H1 (cell line): ENCODE measurements at regions not wholly inside any gene's neighbourhood (a gene's known extent, or its start where the extent isn't known, plus 50 kb on each side); places are given as distances from the start of the nearest gene placed in this dataset.

Experiments used
- CTCF ChIA-PET: fragments of 300-600 bp; sonication (Branson Sonifier 250); formaldehyde crosslinking; loops from one replicate; lab custom pipeline; 2021; ENCODE audit not compliant: partially characterized antibody; lab: Charles Lee
- POLR2A ChIA-PET: fragments of 300-600 bp; sonication (Branson Sonifier 250); formaldehyde crosslinking; loops from one replicate; lab custom pipeline; 2021; ENCODE audit warnings: inconsistent platforms; ENCODE audit not compliant: partially characterized antibody; lab: Charles Lee
- DNase-seq, 2 experiments: peaks; one replicate each; pipeline versions ENCODE4 v3.0.0 to v3.0.0-alpha.2; 2010 to 2022; ENCODE audit warnings: low spot score in 2 of 2, low read depth in 1 of 2, mixed read lengths in 1 of 2
- FAIRE-seq: peaks from 2 replicates; lab custom pipeline; 2011; peaks lifted over from hg19 to GRCh38; lab: Jason Lieb, UNC
- H2AFZ ChIP-seq: 2 replicates; pipeline ENCODE4 v1.8.1; 2012; ENCODE audit warnings: low read length, inconsistent platforms
- H2AK5ac ChIP-seq: 2 replicates; pipeline ENCODE4 v1.6.1; 2013; ENCODE audit warnings: low read depth, low read length
- H2BK120ac ChIP-seq: replicated peaks from 2 replicates; pipeline ENCODE3; 2013; ENCODE audit warnings: low read depth, low read length, inconsistent platforms
- H2BK12ac ChIP-seq: 2 replicates; pipeline ENCODE4 v1.6.1; 2013; ENCODE audit warnings: low read depth, low read length
- H2BK15ac ChIP-seq: 2 replicates; pipeline ENCODE4 v1.6.1; 2013; ENCODE audit warnings: low read length
- H2BK20ac ChIP-seq: 2 replicates; pipeline ENCODE4 v1.6.1; 2013; ENCODE audit warnings: low read length
- H2BK5ac ChIP-seq: 2 replicates; pipeline ENCODE4 v1.6.1; 2013; ENCODE audit warnings: low read depth, low read length
- H3K14ac ChIP-seq: 2 replicates; pipeline ENCODE4 v1.6.1; 2013; ENCODE audit warnings: inconsistent platforms; ENCODE audit not compliant: insufficient read length
- H3K18ac ChIP-seq: 2 replicates; pipeline ENCODE4 v1.6.1; 2013; ENCODE audit warnings: low read length; ENCODE audit errors: extremely low read depth
- H3K23ac ChIP-seq: 2 replicates; pipeline ENCODE4 v1.6.1; 2013; ENCODE audit warnings: inconsistent platforms; ENCODE audit not compliant: insufficient read length
- H3K23me2 ChIP-seq: 2 replicates; pipeline ENCODE4 v1.6.1; 2013; ENCODE audit warnings: low read depth, low read length
- H3K27ac ChIP-seq: 2 replicates; pipeline ENCODE4 v1.6.1; 2011; ENCODE audit warnings: low read depth, low read length, inconsistent platforms
- H3K27me3 ChIP-seq, 4 experiments: replicated peaks in 1 of 4; 1 replicate in 1 of 4; 2 replicates in 3 of 4; pipeline versions ENCODE4 v1.6.1 to v1.8.1; 2011 to 2013; ENCODE audit warnings: low read length in 3 of 4, mild to moderate bottlenecking in 3 of 4, inconsistent platforms in 2 of 4, mixed read lengths in 2 of 4, moderate library complexity in 1 of 4; ENCODE audit not compliant: control insufficient read depth in 3 of 4, insufficient read depth in 3 of 4; ENCODE audit errors: extremely low read depth in 1 of 4
- H3K36me3 ChIP-seq, 4 experiments: 2 replicates each; pipeline versions ENCODE4 v1.6.1 to v1.8.1; 2011 to 2013; ENCODE audit warnings: mild to moderate bottlenecking in 4 of 4, low read length in 3 of 4, moderate library complexity in 2 of 4, control low read depth in 1 of 4, inconsistent platforms in 1 of 4; ENCODE audit not compliant: insufficient read depth in 4 of 4, control insufficient read depth in 2 of 4
- H3K4ac ChIP-seq: replicated peaks from 2 replicates; pipeline ENCODE3; 2013; ENCODE audit warnings: low read length, low read depth, mixed read lengths, inconsistent platforms; ENCODE audit not compliant: insufficient read length
- H3K4me1 ChIP-seq, 4 experiments: replicated peaks in 1 of 4; 1 replicate in 1 of 4; 2 replicates in 3 of 4; pipeline versions ENCODE4 v1.6.1 to v1.8.1; 2011 to 2013; ENCODE audit warnings: low read length in 3 of 4, inconsistent platforms in 2 of 4, mixed read lengths in 1 of 4; ENCODE audit not compliant: insufficient read depth in 4 of 4, control insufficient read depth in 3 of 4
- H3K4me2 ChIP-seq, 2 experiments: 2 replicates each; pipeline versions ENCODE4 v1.6.1 to v1.8.1; 2011 to 2013; ENCODE audit warnings: low read depth in 2 of 2, low read length in 2 of 2, control low read depth in 1 of 2, inconsistent platforms in 1 of 2, mild to moderate bottlenecking in 1 of 2; ENCODE audit not compliant: insufficient read depth in 1 of 2
- H3K4me3 ChIP-seq, 4 experiments: fragments of 200-600, 300-600 bp in 1 of 4; sonication (generic), shearing (Covaris generic), sonication (Bioruptor Twin) in 1 of 4; 2 replicates each; pipeline versions ENCODE4 v1.5.1 to v1.8.1; 2011 to 2016; ENCODE audit warnings: low read length in 4 of 4, low read depth in 3 of 4, control low read depth in 2 of 4, inconsistent platforms in 2 of 4, mild to moderate bottlenecking in 2 of 4, mixed read lengths in 1 of 4, moderate library complexity in 1 of 4; ENCODE audit not compliant: insufficient read depth in 2 of 4; ENCODE audit errors: extremely low read depth in 1 of 4
- H3K56ac ChIP-seq: replicated peaks from 2 replicates; pipeline ENCODE3; 2013; ENCODE audit warnings: low read depth, mild to moderate bottlenecking, mixed read lengths, low read length, inconsistent platforms; ENCODE audit not compliant: insufficient read length
- H3K79me1 ChIP-seq: 2 replicates; pipeline ENCODE4 v1.6.1; 2013; ENCODE audit warnings: low read depth, low read length, control low read depth
- H3K79me2 ChIP-seq, 2 experiments: 2 replicates each; pipeline versions ENCODE4 v1.6.1 to v1.8.1; 2012 to 2013; ENCODE audit warnings: low read length in 2 of 2, mild to moderate bottlenecking in 2 of 2, inconsistent platforms in 1 of 2; ENCODE audit not compliant: insufficient read depth in 2 of 2, control insufficient read depth in 1 of 2
- H3K9ac ChIP-seq, 4 experiments: replicated peaks in 1 of 4; 1 replicate in 1 of 4; 2 replicates in 3 of 4; pipeline versions ENCODE4 v1.6.1 to v1.8.1; 2011 to 2013; ENCODE audit warnings: low read depth in 3 of 4, low read length in 3 of 4, control low read depth in 2 of 4, mild to moderate bottlenecking in 2 of 4, moderate library complexity in 2 of 4, inconsistent platforms in 1 of 4; ENCODE audit errors: extremely low read depth in 1 of 4
- H3K9me3 ChIP-seq, 2 experiments: 2 replicates each; pipeline versions ENCODE4 v1.6.1 to v1.8.1; 2012 to 2013; ENCODE audit warnings: mild to moderate bottlenecking in 2 of 2, moderate library complexity in 2 of 2, control low read depth in 1 of 2, inconsistent platforms in 1 of 2, low read depth in 1 of 2, low read length in 1 of 2, mixed read lengths in 1 of 2; ENCODE audit not compliant: insufficient read depth in 2 of 2
- H4K20me1 ChIP-seq, 2 experiments: replicated peaks in 1 of 2; 2 replicates each; pipeline versions ENCODE3 to v1.8.1; 2011 to 2013; ENCODE audit warnings: inconsistent platforms in 2 of 2, low read length in 2 of 2, mild to moderate bottlenecking in 1 of 2; ENCODE audit not compliant: insufficient read depth in 2 of 2, control insufficient read depth in 1 of 2
- H4K5ac ChIP-seq: 2 replicates; pipeline ENCODE4 v1.6.1; 2013; ENCODE audit warnings: low read length, low read depth, mixed read lengths, inconsistent platforms; ENCODE audit not compliant: insufficient read length
- H4K8ac ChIP-seq: 2 replicates; pipeline ENCODE4 v1.8.0; 2013; ENCODE audit warnings: mild to moderate bottlenecking, moderate library complexity, low read length, inconsistent platforms; ENCODE audit not compliant: insufficient read depth; ENCODE audit errors: extremely low read depth
- H4K91ac ChIP-seq: replicated peaks from 2 replicates; pipeline ENCODE3; 2013; ENCODE audit warnings: low read length, mixed read lengths, inconsistent platforms; ENCODE audit not compliant: insufficient read length
- EP300 ChIP-seq, 2 experiments: IDR thresholded peaks; 1 replicate in 1 of 2; 2 replicates in 1 of 2; pipeline ENCODE4 v1.6.1; 2011 to 2012; ENCODE audit warnings: low read depth in 2 of 2, low read length in 2 of 2, mild to moderate bottlenecking in 2 of 2, borderline replicate concordance in 1 of 2, inconsistent platforms in 1 of 2, moderate library complexity in 1 of 2
- GABPA ChIP-seq: IDR thresholded peaks from 2 replicates; pipeline ENCODE4 v1.6.1; 2011; ENCODE audit warnings: mild to moderate bottlenecking, low read length, moderate library complexity, borderline replicate concordance; ENCODE audit not compliant: insufficient read depth
- HDAC2 ChIP-seq, 2 experiments: fragments of 300-600 bp in 1 of 2; sonication (generic) in 1 of 2; IDR thresholded peaks; 2 replicates each; pipeline ENCODE4 v1.6.1; 2011 to 2012; ENCODE audit warnings: low read depth in 2 of 2, low read length in 2 of 2, mild to moderate bottlenecking in 2 of 2, moderate library complexity in 2 of 2, borderline replicate concordance in 1 of 2, inconsistent platforms in 1 of 2
- JUND ChIP-seq: IDR thresholded peaks from 2 replicates; pipeline ENCODE4 v1.6.1; 2011; ENCODE audit warnings: mild to moderate bottlenecking, improper control_type of control experiment, low read length
- TAF7 ChIP-seq: optimal IDR thresholded peaks from 2 replicates; pipeline ENCODE3; 2011; ENCODE audit warnings: low read depth, mild to moderate bottlenecking, inconsistent platforms, low read length, moderate library complexity, borderline replicate concordance

DNA sequence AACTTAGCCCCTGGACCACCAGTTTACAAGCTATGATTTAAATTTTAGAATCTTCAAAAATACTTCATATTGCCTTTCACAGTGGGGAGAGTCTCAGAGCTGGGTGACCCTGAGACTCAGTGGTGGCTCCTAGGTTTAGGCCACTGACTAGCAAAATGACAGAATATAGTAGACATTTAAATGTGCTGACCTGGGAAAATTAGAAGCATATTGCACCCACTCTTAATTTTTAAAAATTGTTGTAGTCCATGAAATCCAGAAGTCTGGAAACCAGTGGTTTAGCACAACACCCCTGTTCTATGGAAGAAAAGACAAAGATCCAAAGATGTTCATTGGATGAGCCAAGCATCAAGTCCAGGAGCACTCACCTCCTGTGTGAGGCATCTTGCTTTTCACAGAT, 75.0 kb upstream of the PAPPA start:
- H2BK120ac ChIP-seq: no peak overlapping the region
- H3K14ac ChIP-seq: no peak overlapping the region
- CTCF ChIA-PET: interaction anchor here (1.1 kb wide), 1 partner anchor 197 kb away, joined by 3 read pairs; no protein-coding TSS in a partner anchor
- no peak overlapping the region for H3K4me2 ChIP-seq
- no peak overlapping the region for H4K5ac ChIP-seq
- H4K8ac ChIP-seq: no peak overlapping the region
- no peak for DNase-seq
- H3K36me3 ChIP-seq: no peaks in the 10 kb centered on the region; a peak in 1 of 8 replicates
- no peaks in the 10 kb centered on the region for H4K20me1 ChIP-seq
- H2BK20ac ChIP-seq: no peak overlapping the region
- no peak overlapping the region for H3K4ac ChIP-seq
- no peaks in the 10 kb centered on the region for H3K9me3 ChIP-seq
- H3K23ac ChIP-seq: no peak overlapping the region
- no peak overlapping the region for H3K56ac ChIP-seq
- H2BK12ac ChIP-seq: no peak overlapping the region
- no peaks in the 10 kb centered on the region for H3K79me2 ChIP-seq
- H2BK5ac ChIP-seq: no peak overlapping the region
- H3K9ac ChIP-seq: no peak overlapping the region
- H3K23me2 ChIP-seq: no peaks in the 10 kb centered on the region
- no peak for FAIRE-seq
- no peak overlapping the region for H3K27ac ChIP-seq
- TF ChIP-seq GABPA (no peak), EP300 (IDR thresholded peaks at IDR 0.05; ENCODE audit: borderline replicate concordance in 1 of 2, low read depth in 2 of 2, low read length in 2 of 2) (no peak), HDAC2 (IDR thresholded peaks at IDR 0.05; ENCODE audit: borderline replicate concordance in 1 of 2, low read depth in 2 of 2, low read length in 2 of 2) (no peak), TAF7 (no peak), JUND (no peak)
- TF ChIP-seq, all 59 proteins: peak for 0
- Histone ChIP-seq H2AFZ (no peak overlapping the region), H2BK15ac (no peak overlapping the region), H3K27me3 (no peaks in the 10 kb centered on the region), H4K91ac (no peak overlapping the region), H3K4me3 (no peak overlapping the region), H3K79me1 (no peaks in the 10 kb centered on the region), H3K18ac (no peak overlapping the region), H3K4me1 (no peaks in the 10 kb centered on the region), H2AK5ac (no peak overlapping the region)
- POLR2A ChIA-PET: no interaction called here
